NT2/D1 (cell line): ENCODE measurements at regions not wholly inside any gene's neighbourhood (a gene's known extent, or its start where the extent isn't known, plus 50 kb on each side); places are given as distances from the start of the nearest gene placed in this dataset.

Source experiments
- YY1 ChIP-seq: IDR thresholded peaks from 2 replicates; pipeline ENCODE4 v1.6.1; 2011; ENCODE audit not compliant: insufficient read length, insufficient read depth
- ZNF274 ChIP-seq: IDR thresholded peaks from 2 replicates; pipeline ENCODE4 v1.6.1; 2011; ENCODE audit warnings: mild to moderate bottlenecking, low read depth, low read length

DNA sequence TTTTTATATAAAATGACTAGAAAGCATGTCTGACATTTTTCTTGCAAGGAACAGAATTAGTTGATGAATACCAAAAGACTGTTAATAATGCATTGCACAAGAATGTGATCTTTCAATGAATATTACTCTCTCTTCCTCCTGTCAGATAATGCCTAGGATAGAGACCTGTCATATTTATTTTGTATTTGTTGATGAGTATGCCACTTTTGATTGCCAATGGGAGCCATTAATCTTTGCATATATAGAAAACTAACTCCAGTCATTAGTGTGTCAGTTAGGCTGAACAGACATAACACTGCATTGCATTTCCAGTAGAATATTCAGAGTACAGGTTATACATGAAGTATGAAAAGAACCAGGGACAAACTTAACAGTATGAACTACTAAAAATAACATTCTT lies 1125.3 kb downstream of the LRFN5 start:
- no peak for TF ChIP-seq ZNF274
- TF ChIP-seq YY1, result no peak
